HG03520 (cell line): ENCODE measurements at regions not wholly inside any gene's neighbourhood (a gene's known extent, or its start where the extent isn't known, plus 50 kb on each side); places are given as distances from the start of the nearest gene placed in this dataset.

Experiments
- ATAC-seq: cut with Tn5 transposase; IDR thresholded peaks from one replicate; pipeline ENCODE4 v1.9.1; 2021; ENCODE audit warnings: mild to moderate bottlenecking, moderate library complexity; ENCODE audit not compliant: unreplicated experiment

DNA sequence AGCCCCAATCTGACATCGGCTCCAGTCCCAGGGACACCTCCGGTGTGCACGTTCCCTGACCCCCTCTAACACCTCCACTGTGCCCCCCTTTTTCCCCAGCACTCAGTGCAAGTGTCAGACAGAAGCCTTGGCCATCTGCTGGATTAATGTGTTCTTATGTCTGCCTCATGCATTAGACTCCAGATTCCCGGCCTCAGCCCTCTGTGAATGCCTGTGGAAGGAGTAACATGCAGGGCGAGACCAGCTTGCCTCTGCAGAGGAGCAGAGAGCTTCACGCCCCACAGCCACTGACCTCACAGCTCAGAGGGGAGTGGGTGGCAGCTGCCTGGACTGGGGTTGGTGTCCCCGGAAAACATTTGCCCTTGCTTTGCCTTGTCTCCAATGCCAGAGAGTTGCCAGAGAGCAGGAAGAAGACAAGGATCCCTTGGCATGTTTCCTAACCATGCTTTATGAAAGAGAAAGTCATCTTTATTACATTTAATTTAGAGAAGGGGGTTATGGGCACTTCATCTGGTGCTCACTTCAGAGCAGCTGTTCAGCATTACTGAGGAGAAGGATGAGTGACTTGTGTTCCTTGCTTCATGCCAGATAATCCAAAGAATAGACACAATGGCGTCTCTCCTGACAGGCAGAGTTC, 91.6 kb upstream of the CXCL12 start:
- ATAC-seq, result no peak

DNA sequence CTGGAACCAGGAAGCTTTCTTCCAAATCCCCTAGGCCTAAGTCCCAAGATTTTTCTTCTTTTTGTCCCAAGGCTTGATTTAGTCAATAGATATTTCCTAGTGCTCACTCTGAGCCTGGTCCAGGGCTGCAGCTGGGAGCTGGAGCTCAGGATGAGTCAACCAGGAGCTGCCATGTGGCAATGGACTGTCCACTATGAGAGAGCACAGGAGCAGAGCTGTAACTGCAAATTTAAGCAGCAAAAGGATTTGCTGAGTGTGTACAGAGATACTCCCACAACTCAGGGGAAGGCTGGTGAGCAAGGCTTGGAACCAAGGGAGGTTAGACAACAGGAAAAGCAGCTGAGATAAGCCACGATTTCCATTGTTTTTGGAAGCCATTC, 92.1 kb upstream of the CXCL12 start:
- no peak for ATAC-seq

DNA sequence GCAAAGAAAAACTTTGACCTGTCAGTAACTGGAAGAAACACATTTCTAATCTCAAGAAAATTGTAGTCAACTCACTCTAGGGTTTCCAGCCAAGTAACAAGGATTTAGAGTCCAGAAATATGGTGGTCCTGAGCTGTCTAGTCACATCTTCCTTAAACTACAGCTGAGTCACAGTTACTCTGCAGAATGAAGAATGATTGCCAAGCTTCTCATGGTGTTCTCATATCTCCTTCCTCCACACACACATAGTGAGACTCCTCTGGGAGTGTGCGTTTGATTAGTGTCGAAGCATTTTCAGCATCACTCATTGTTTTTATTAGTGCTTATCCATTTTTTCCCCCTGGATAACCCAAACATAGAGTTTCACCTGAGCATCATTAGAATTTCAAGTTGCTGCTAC, 93.1 kb upstream of the CXCL12 start:
- ATAC-seq, result no peak

- ATAC-seq, result no peak
Measured at GRCh38 chr10:44478876-44479705, 94.2 kb upstream of the CXCL12 start.

GRCh38 chr10:44492678-44493077, 107.8 kb upstream of the CXCL12 start:
- no peak for ATAC-seq

GRCh38 chr10:44498222-44498621, 113.3 kb upstream of the CXCL12 start:
- no peak for ATAC-seq

DNA sequence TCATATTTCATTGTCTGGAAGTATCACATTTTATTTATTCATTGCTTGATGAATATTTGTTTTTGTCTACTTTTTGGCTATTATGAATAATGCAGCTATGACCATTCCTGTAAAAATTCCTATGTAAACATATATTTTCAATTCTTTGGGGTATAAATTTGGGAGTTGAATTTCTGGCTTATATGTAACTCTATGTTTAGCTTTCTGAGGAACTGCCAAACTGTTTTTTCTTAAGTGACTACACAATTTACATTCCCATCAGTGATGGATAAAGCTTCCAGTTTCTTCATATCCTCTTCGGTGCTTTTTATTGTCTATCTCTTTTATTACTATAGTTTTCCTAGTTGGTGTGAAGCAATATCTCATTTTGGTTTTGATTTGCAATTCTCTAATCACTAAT, 115.6 kb upstream of the CXCL12 start:
- ATAC-seq, result no peak

GRCh38 chr10:44506386-44506785, 121.5 kb upstream of the CXCL12 start:
- no peak for ATAC-seq

DNA sequence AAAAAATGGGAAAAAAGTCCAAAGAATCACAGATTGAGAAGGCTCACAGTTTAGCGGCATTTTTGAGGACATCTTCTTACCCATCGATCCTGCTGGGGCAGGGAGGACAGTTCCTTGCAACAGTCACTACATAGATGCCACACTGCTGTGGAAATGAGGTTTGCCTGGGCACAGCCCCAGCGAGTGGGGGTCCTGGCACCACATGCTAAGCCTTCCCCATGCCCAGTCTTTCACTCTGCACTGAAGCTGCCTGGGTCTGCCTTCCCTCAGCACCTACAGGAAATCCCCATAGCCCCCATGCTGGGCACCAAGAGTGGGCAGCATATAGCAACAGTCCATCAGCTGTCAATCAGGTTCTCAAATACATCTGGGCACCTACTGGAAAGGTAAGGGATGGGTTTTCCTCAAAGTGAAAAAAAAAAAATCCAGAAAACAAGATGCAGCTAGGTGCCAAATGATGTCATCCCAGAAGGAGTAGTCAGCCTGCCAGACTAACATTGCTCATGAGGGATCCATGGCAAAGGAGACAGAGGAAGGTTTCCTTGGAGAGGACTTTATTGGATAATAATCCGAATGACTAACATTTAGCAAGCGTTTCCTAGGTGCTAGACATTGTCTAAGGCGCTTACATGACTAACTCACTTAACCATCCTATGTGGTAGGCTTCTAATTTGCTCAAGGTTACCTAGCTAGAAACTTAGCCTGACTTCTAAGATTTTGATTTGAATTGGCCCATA, 125.7 kb upstream of the CXCL12 start:
- no peak for ATAC-seq

- no peak for ATAC-seq
Measured at GRCh38 chr10:44511166-44511565, 126.3 kb upstream of the CXCL12 start.

DNA sequence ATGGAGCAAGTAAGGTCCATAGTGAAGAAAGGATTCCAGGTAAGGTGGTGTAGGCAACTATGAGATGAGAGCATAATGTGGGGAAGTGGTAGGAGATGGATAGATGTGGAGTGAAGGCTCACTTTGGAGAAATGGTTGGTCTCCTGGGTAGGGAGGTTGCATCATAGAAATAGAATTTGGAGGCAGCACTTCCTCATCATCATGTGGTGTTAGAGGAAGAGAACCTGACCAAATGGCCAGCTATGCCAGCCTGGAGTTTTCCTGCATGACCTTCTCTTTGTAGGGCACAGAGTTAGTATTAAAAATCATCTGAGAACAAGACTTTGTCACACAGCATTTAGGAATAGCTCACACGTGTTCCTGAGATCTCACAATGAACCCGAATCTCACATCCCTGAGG, 126.7 kb upstream of the CXCL12 start:
- no peak for ATAC-seq

- ATAC-seq, result no peak
Measured at GRCh38 chr10:44512431-44513022, 127.6 kb upstream of the CXCL12 start.

GRCh38 chr10:44513591-44513990, 128.7 kb upstream of the CXCL12 start:
- ATAC-seq, result no peak

- ATAC-seq, result no peak
Measured at GRCh38 chr10:44516891-44517290, 132.0 kb upstream of the CXCL12 start.

GRCh38 chr10:44517635-44518034, 132.7 kb upstream of the CXCL12 start:
- no peak for ATAC-seq

GRCh38 chr10:44519361-44519760, 134.5 kb upstream of the CXCL12 start:
- no peak for ATAC-seq

DNA sequence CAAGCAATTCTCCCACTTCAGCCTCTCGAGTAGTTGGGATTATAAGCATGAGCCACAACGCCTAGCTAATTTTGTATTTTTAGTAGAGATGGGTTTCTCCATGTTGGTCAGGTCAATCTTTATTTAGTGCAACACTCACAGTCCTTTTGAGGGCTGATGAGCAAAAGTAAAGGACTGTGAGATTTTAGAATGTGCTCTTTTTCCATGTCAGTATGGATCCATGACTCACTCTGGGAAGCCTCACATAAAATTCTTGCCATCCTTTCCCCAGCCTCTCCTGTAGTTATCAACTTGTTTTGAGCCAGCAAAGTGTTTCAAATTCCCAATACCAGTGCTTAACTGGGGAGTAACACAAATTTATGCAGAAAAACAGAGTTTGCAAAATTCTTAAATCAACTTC, 135.8 kb upstream of the CXCL12 start:
- no peak for ATAC-seq

- ATAC-seq, result no peak
Measured at GRCh38 chr10:44539178-44539577, 154.3 kb upstream of the CXCL12 start.

DNA sequence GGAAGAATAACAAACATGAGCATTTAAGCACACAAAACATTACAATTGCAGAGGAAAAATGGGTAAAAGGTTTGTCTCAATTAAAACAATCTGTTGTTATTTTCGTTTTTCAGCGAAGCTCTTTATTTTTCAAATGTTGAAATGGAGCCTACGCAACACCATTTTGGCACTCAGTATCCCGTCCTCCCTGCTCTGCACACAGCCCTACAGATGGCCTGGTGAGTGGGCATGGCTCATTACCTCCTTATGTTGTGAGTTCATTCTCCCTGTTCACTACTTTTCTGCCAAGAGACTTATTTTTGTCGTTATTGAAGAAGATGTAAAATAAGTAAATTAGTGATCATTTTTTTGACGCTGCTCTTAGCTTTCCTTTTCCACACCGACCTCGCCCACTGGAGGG, 167.8 kb upstream of the CXCL12 start:
- ATAC-seq, result no peak

DNA sequence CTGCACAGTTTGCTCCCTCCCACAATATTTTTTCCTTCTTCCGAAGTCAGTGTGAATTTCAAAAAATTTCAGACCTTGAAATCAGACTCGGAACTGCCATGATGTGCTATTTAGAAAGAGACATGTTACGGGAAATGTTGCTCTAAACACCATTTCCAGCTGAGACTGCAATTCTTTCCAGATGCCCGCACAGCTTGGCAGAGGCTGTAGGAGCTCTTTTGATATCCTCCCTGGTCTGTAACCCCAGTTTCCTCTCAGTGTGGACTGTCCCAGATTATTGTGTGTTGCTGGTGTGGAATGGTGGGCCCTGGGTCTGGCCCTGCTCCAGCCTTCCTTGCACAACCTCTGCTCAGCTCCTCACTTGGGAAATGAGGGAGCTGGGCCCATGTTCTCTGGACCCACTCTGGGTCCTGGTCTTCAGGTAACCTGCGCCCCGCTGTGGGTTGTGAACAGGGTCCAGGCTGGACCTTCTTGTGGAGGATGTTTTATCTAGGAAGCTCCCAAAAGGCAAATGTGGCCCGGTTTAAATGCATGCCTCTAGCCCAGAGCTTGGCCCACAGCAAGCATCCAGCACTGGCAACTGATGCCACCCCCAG, 172.8 kb upstream of the CXCL12 start:
- ATAC-seq, result no peak

DNA sequence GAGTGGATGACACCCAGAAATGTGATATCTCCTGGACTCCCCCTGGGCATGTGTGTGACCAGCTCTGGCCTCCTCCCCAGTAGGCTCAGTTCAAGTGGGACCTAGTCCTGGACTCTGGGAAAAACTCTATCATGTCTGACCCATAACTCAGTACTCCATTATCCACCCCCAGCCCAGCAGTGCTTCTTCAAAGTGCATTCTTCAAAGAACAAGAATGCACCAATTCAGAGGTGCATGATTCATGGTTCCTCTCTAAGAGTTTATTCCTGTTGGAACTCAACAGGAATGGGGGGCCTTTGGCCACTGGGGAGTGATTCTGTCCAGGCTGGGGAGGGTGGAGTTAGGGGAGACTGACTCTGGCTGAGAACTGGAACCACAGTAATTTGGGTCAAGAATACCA, 173.6 kb upstream of the CXCL12 start:
- ATAC-seq, result no peak
